GM18517 (cell line): ENCODE measurements at regions not wholly inside any gene's neighbourhood (a gene's known extent, or its start where the extent isn't known, plus 50 kb on each side); places are given as distances from the start of the nearest gene placed in this dataset.
"Not testable (repeated sequence)": the region's sequence is repeated elsewhere in the genome, so short reads cannot be mapped to it uniquely, and the experiment has no call there.

Source experiments
- ATAC-seq: cut with Tn5 transposase; IDR thresholded peaks from one replicate; pipeline ENCODE4 v1.9.1; 2021; ENCODE audit warnings: mild to moderate bottlenecking, moderate library complexity; ENCODE audit not compliant: unreplicated experiment

GRCh38 chr5:34261020-34261419 lies 218.0 kb upstream of the C1QTNF3 start:
- ATAC-seq, result not testable (repeated sequence)

- ATAC-seq, result not testable (repeated sequence)
Observed at GRCh38 chr5:34266151-34266550, 223.1 kb upstream of the C1QTNF3 start.

- not testable (repeated sequence) for ATAC-seq
Observed at GRCh38 chr5:34296759-34297158, 253.7 kb upstream of the C1QTNF3 start.

DNA sequence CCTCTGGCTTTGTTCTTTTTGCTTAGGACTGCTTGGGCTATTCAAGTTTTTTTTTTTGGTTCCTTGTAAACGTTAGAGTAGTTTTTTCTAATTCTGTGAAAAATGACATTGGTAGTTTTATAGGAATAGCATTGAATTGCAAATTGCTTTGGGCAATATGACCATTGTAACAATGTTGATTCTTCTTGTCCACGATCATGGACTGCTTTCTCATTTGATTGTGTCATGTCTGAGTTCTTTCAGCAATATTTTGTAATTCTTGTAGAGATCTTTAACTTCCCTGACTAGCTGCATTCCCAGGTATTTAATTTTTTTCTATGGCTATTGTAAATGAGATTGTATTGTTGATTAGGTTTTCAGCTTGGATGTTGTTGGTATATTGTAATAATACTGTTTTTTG lies 286.2 kb upstream of the C1QTNF3 start:
- not testable (repeated sequence) for ATAC-seq

GRCh38 chr5:34329611-34330108 lies 286.6 kb upstream of the C1QTNF3 start:
- not testable (repeated sequence) for ATAC-seq

- not testable (repeated sequence) for ATAC-seq
Observed at GRCh38 chr5:34331928-34332454, 289.0 kb upstream of the C1QTNF3 start.

DNA sequence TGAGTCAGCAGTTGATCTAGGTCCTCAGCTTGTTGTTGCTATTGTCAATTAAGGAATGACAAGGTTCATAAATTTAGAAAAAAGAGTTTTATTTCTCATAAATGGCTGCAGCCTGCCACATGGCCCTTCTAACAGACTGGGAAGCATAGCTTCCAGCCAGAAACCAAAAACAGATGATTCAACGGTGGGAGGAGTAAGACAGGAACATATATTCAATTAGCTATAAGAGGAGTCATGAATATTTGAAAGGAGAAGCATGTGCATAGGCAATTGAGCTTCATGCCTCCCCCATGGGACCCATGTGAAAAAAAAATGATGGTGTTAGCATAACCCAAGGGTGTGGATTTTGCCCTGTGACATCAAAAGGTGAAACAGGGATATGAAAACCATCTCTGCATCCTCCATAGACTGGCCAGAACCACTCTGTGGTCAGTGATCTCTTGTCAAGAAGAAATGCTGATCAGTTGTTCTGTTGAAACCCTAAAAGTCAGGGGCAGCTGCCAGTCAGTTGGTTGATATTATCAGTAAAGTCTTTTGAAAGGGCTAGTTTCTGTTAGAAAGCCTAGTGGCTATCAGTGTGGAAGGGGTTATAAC lies 296.5 kb upstream of the C1QTNF3 start:
- not testable (repeated sequence) for ATAC-seq

DNA sequence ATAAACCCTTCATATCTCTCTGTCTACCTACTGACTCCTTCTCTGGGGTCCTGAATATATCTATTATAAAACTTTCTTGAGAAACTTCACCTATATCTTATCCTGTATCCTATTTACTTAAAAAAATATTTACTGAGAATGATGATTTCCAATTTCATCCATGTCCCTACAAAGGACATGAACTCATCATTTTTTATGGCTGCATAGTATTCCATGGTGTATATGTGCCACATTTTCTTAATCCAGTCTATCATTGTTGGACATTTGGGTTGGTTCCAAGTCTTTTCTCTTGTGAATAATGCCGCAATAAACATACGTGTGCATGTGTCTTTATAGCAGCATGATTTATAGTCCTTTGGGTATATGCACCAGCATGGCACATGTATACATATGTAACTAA lies 301.7 kb upstream of the RAI14 start:
- ATAC-seq, result not testable (repeated sequence)

DNA sequence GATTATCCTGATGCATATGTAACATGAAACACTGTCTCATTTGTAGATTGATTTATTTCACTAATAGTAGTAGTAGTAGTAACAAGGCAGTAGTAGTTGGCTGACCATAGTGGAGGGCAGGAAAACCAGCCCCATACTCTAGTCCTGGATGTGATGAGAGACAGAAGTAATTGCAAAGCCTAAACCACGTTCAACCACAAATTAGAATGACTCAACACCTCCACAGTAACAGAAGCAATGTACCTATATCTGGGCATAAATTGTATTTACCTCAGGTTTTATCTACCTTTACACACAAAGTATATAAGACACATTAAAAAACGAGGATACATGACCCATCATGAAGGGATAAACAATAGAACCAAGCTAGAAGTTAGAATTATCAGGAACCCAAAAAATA lies 284.7 kb upstream of the RAI14 start:
- not testable (repeated sequence) for ATAC-seq

DNA sequence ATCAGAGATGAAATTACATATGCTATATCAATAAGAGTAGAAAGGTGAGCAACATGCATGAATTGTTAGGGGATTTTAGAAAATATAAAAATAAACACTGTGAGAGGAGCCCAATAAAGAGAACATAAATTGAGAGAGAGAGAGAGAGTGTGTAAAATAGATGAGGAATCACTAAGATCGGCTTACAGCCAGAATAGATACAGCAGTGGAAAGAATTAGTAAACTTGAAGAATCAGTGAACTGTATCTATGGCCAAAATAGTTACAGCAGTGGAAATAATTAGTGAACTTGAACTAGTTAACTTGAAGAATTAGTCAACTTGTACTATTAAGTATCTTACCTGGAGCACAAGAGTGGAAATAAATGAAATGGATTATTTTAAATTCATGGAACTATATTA lies 284.3 kb upstream of the RAI14 start:
- not testable (repeated sequence) for ATAC-seq

- not testable (repeated sequence) for ATAC-seq
Observed at GRCh38 chr5:34372739-34373138, 283.4 kb upstream of the RAI14 start.

DNA sequence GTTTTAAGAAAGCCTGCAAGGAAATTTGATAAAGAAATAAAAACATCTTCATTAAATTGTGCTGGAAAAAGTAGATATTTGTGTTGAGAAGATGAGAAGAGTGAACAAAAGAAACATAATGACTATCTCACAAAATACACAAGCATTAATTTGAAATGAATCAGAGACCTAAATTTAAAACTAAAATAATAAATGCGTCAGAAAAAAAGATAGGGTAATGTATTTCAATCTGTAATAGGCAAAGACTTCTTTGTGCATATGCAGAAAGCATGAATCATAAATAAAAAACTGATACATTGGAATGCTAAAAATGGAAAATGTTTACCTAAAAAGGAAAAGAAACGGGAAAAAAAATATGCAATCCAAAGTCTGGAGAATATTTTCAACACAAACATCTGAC lies 278.5 kb upstream of the RAI14 start:
- not testable (repeated sequence) for ATAC-seq

DNA sequence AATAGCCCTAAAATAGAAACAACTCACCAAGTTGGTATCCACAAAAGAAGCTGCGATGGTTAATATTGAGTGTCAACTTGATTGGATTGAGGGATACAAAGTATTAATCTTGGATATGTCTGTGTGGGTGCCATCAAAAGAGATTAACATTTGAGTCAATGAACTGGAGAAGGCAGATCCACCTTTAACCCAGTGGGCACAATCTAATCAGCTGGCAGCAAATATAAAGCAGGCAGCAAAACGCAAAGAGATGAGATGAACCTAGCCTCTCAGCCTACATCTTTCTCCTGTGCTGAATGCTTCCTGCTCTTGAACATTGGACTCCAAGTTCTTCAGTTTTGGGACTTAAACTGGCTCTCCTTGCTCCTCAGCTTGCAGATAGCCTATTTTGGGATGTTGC lies 277.6 kb upstream of the RAI14 start:
- ATAC-seq, result not testable (repeated sequence)

DNA sequence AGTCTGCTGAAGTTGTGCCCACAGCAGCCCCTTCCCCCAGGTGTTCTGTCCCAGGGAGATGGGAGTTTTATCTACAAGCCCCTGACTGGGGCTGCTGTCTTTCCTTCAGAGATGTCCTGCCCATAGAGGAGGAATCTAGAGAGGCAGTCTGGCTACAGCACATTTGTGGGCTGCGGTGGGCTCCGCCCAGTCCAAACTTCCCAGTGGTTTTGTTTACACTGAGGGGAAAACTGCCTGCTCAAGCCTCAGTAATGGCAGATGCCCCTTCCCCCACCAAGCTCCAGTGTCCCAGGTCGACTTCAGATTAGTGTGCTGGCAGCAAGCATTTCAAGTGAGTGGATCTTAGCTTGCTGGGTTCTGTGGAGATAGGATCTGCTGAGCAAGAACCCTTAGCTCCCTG lies 267.4 kb upstream of the RAI14 start:
- ATAC-seq, result not testable (repeated sequence)

DNA sequence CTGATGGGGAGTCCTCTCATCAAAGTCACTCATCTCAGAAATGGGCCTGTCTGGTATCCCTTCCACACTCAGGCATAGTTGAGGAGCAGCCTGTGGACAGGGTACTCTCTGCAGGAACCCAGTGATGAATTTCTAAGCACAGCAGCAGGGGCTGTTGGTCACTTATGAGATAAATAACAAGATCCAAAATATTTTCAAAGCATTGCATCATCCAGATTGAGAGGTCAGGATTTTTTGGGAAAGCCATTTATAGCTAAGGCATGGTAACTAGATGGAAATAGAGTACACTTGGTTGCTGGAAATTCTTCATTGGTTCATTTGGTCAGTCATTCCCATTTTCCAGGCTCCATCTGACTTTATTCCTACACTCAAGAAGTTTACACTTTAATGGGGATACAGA lies 246.8 kb upstream of the RAI14 start:
- ATAC-seq, result no peak

DNA sequence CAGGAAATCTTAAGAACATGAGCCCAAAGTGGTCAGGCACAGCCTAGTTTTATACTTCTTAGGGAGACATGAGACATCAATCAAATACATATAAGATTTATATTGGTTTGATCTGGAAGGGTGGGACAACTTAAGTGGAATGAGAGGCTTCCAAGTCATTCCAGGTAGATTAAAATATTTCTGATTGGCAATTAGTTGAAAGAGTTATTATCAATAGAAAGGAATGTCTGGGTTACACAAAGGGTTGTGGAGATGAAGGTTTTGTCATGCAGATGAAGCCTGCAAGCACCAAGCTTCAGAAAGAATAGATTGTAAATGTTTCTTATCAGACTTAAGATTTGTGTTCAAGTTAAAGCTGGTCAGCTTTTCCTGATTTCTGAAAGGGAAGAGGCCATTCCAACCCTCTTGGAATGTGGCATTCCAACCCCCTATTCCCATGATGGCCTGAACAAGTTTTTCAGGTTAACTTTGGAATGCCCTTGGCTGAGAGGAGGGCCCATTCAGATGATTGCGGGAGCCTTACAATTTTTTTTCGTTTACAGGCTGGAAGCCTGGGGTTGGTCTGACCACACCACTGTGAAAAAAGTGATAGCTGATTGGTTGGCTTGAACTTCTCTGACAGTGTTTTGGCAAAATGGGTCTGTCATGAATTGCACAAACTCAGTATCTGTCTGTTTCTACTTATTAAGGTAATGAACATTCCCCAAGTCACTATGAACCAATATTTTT lies 245.6 kb upstream of the RAI14 start:
- ATAC-seq, result no peak

DNA sequence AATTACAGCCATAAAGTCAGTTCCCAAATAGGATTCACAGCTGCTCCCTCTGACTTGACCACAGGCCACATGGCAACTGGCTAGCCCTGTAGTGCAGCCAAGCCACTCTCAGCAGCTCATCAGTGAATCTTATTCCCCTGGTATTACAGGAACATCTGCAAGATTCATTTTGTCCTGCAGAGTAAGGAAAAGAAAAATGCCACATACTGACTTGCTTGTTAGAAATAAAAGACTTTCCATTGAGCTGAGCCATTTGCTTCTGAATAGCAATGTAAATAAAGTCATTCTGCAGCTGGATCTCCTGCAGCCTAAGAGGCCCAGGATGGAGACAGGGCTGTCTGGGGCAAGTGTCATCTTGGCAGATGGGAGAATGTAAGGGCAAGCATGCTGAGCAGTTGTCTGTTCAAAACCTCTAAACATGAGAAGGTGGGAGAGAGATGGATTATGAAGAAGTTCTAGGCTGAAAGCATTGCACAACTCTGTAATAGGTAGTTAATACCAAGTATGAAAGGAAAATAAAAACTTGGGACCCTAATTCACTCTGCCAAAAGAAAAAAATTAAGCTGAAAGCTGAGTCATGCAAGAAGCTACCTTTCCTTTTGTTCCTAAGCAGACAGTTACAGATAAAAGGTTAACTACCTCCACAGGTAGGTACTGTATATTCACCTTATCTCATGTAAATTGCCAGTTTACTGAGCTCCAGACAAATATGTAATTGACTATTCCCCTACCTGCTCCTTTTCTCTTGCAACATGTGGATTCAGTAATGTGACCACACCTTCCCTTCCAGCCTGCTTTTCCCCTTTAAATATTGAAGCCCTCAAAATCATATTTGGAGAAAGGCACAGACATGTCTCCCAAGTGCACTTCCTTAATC lies 244.4 kb upstream of the RAI14 start:
- ATAC-seq, result no peak

DNA sequence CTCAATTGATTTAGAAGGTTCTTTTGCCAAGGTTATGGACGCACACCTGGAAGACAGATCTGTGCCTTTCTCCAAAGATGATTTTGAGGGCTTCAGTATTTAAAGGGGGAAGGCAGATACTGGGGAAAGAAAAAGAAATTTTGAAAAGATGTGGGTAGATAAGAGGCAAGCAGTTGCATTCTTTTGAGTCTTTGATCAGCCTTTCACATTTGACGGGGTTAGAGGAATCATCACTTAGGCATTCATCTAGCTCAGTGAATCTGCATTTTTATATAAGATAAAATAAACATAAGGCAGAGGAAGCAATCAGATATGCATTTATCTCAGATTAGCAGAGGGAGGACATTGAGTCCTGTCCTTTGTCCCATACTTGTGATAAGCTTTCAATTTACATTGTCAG lies 243.4 kb upstream of the RAI14 start:
- ATAC-seq, result no peak

DNA sequence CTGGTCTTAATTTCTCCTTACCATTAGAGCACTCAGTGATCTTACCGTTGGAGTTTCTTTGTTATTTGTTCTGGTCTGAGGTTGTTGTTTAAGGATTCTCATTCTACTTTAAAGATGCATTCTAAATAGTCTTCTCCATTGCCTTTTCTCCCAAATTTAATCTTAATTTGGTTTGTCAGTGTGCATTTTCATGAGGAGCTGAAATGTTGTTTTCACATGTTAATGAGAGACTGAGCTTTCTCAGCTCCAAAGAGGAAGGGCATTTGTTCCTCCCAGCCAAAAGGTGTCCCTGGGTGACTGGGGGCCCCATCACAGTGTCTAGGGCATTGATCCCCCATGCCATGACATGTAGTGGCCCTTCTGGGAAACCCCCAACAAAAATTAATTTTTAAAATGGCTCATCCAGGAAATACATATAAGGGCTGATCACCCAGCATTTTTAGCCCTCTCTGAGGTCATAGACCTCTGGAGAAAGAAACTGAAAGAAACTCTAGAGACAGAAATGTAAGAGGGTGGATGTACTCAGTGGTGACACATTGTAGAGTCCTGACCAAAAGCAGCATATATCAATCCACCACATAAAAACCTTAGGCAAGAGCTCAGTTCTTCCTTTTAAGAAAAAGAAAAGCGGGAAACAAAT lies 240.4 kb upstream of the RAI14 start:
- ATAC-seq, result peak; percentile 99

DNA sequence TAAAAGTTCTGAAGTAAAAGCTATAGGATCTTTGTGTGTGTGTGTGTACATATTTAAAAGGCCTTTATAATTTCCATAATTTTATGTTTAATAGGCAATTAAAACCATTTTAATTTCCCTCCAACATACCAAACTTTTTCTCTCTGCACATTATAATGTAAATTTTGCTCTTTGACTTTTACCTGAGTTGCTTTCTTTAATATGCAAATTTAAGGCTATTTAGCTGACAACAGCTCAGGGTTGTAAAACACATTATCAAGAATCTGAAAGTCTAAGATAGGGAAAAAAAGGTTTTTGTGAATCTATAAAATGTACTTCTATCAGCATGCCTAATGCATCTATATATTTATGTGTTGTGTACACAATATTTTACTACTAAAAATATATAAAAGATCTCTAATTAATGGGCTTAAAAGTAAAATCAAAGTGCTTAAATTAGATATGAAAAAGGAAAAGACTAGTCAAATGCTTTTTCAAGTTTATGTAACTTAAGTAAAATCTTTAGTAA lies 239.6 kb upstream of the RAI14 start:
- ATAC-seq, result no peak
